ENCODE measurements at regions not wholly inside any gene's neighbourhood (a gene's known extent, or its start where the extent isn't known, plus 50 kb on each side); places are given as distances from the start of the nearest gene placed in this dataset.

DNA sequence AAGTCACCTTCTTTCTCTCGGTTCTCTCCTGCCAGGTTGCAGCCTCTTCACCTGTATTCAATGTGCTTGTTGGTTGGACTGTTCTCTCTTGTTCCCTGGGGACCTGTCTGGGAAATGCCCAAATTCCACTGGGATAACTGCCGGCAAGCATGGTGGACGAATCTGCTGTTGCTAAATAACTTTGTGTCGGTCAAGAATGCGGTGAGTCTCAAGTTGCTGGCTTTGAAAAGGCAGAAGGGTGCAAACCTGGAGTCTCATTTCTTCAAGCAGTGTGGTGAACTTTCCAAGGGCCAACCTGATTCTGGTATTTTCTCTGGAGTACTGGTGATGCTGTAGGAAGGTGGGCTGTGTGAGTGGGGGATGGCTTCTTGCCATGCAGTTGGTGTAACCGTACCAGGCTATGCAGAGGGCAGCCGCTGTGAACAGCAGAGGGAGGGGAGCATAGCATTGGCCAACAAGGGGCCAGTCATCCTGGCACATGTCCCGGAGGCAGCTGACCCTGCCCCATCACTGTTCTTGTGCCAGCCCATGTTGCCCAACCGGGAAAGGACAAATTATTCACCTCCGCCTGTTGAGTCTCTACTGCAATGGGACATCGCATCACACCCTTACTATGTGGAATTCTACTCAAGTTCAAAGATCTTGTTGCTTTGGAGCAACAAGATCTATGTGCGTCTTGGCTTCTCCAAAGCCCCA is 88.1 kb upstream of the SEC11C start:
- Mint-ChIP-seq H3K9me3 (no peaks in the 10 kb centered on the region), H3K4me1 (ENCODE audit: low read depth) (no peaks in the 10 kb centered on the region), H3K36me3 (ENCODE audit: low read depth) (no peaks in the 10 kb centered on the region), H3K4me3 (ENCODE audit: low read depth) (no peak overlapping the region), H3K27me3 (ENCODE audit: low read depth) (no peaks in the 10 kb centered on the region), H3K27ac (no peak overlapping the region)
- intact Hi-C loops (cut with micrococcal nuclease), result no loop called here
- no peak for DNase-seq (ENCODE audit: low spot score)

DNA sequence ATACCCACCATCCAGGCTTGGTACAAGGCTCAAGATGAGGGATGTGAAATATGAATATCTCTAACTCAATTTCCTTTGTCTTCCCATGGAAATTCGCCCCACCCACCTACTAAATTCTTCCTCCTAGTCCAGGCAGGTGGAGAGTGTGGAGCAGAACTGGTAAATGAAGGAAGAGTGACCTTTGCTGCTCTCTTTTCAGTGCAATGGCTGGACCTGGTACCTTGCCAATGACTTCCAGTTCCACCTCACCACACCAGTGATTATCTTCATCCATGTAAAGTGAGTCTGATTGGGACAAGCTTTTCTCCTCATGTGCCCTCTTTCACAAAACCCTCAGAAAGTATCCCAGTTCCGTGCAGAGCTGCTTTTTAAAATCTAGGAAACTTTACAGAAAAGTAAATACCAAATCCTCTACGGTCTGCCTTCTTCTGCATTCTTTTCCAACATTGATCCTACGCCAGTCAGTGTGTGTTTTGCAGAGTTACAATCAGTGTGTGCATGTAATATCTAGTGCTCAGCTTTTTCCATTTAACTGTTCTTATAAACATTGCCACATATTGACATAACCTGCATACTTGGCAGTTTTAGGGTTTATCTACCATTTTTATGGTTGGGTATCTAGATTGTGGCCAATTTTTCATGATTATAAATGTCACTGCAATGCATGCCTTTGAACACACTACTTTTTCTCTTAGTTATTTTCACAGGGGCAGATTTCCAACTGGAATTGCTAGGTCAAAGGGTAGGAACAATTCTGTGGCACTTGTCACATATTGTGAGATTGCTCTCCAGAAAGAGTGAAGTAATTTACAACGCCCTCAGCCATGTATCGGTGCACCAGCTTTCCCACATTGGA is 86.5 kb upstream of the SEC11C start:
- no peak for DNase-seq (ENCODE audit: low spot score)
- H3K36me3 Mint-ChIP-seq (ENCODE audit: low read depth), result no peaks in the 10 kb centered on the region
- H3K4me3 Mint-ChIP-seq (ENCODE audit: low read depth), result no peak overlapping the region
- intact Hi-C loops (cut with micrococcal nuclease), result no loop called here
- H3K27ac Mint-ChIP-seq, result no peak overlapping the region
- no peaks in the 10 kb centered on the region for H3K27me3 Mint-ChIP-seq (ENCODE audit: low read depth)
- H3K9me3 Mint-ChIP-seq, result no peaks in the 10 kb centered on the region
- H3K4me1 Mint-ChIP-seq (ENCODE audit: low read depth), result no peaks in the 10 kb centered on the region

DNA sequence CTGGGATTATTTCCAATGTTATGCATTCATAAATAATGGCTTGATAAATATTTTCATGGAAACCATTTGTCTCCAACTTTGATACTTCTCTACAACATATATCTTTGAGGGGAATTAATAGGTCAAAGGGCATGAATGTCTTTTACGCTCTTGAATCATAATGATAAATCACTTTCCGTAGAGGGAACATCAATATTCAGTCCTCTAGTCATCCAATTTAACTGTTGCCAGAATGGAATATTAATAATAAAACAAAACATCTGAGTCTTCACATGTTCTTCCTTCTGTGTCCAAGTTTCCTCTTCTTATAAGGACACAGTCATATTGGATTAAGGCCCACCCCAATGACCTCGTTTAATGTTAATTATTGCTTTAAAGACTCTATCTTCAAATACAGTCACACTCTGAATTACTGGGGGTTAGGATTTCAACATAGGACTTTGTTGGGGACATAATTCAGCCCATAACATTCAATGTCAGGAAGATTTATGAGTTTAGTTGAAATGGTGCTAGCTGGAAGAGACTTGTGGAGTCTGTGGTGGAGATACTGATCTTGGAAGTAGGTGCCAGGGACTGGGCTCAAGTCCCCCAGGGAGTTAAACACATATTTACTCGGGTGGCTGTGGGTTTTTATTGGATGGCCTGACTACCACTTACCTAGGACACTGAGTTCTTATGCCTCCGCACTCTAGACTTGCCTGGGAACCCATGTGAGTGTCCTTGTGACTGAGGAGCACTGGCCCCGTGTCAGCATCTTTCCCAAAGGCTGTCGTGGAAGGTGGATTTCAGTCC is 85.0 kb upstream of the SEC11C start:
- intact Hi-C loops (cut with micrococcal nuclease), result no loop called here
- no peak overlapping the region for H3K27ac Mint-ChIP-seq
- no peak for DNase-seq (ENCODE audit: low spot score)

DNA sequence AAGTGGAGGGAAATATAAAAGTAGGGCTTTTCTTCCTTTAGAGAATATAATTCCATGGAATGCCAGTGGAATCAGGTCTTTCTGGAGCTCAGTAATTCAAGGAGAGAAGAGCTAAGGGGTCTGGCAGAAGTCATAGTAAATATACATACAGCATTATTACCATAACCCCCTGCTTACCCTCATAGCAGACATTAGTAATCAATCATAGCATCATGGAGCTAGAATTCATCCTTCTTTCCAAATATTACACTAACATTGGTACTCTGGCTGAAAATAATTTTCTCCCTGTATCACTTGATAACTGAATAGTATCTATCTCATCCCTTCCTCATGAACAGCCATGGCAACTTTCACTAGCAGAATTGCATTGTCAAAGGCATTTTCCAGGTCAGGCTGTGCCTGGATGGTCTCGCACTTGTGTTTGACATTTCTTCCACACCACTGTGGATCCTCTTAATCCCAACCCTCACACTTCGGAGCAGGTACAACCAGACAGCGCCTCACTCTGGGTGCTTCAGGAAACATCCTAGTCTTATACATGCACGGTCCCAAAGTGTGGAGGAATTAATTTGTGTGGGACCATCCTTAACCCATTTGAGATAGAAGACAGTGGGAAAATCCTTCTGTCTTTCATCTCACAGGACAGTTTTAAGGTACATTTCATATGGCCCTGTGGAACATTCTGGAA is 84.2 kb upstream of the SEC11C start:
- intact Hi-C loops (cut with micrococcal nuclease), result no loop called here
- no peak overlapping the region for H3K4me3 Mint-ChIP-seq (ENCODE audit: low read depth)

More for the DNA sequence above, 85.0 kb upstream of the SEC11C start:
- Mint-ChIP-seq H3K9me3 (no peaks in the 10 kb centered on the region), H3K36me3 (ENCODE audit: low read depth) (no peaks in the 10 kb centered on the region), H3K4me3 (ENCODE audit: low read depth) (no peak overlapping the region), H3K27me3 (ENCODE audit: low read depth) (no peaks in the 10 kb centered on the region), H3K4me1 (ENCODE audit: low read depth) (no peaks in the 10 kb centered on the region)

DNA sequence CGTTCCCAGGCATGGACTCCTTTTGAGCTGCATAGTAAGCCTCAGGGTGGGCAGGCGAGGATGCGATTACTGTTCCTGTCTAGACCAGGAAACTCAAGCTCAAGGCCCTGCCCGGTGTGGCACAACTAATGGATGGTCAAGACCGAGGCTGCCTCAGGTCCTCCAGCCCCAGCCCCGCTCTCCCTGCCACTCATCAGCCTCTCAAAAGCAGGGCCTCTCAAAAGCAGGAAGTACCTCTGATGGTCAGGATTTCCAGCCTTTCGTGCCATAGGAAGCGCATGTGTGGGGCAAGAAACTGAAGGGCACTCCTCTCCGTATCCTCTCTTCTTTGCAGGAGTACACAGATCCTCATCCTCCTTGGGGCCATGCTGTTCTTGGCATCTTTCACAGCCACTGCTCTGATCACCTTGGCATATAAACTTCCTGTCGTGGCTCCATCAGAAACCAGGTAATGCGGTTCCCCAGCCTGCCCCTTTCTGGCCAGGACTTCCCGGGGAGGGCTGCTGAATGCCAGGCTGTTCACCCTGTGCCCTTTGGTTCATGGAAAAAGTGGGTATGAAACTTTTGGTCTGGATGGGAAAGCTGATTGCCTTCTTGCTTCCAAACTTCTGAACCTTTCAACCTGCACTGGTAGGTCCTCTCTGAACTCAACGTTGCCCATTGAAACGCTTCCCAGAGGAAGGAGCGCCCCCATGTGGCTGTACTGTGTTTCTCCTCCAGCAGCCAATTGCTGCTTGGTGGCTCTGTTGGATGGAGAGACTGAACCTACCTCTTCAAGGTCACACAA is 82.8 kb upstream of the SEC11C start:
- Mint-ChIP-seq H3K27me3 (ENCODE audit: low read depth) (no peaks in the 10 kb centered on the region), H3K9me3 (no peaks in the 10 kb centered on the region), H3K27ac (no peak overlapping the region), H3K4me3 (ENCODE audit: low read depth) (no peak overlapping the region), H3K4me1 (ENCODE audit: low read depth) (no peaks in the 10 kb centered on the region), H3K36me3 (ENCODE audit: low read depth) (no peaks in the 10 kb centered on the region)
- DNase-seq (ENCODE audit: low spot score), result peak; percentile 40
- intact Hi-C loops (cut with micrococcal nuclease), result loop anchor here (1.0 kb wide), 1 partner anchor 276 kb away; no protein-coding TSS in a partner anchor

More for the DNA sequence above, 84.2 kb upstream of the SEC11C start:
- Mint-ChIP-seq H3K27ac (no peak overlapping the region), H3K27me3 (ENCODE audit: low read depth) (no peaks in the 10 kb centered on the region), H3K36me3 (ENCODE audit: low read depth) (no peaks in the 10 kb centered on the region), H3K9me3 (no peaks in the 10 kb centered on the region), H3K4me1 (ENCODE audit: low read depth) (no peaks in the 10 kb centered on the region)
- no peak for DNase-seq (ENCODE audit: low spot score)

DNA sequence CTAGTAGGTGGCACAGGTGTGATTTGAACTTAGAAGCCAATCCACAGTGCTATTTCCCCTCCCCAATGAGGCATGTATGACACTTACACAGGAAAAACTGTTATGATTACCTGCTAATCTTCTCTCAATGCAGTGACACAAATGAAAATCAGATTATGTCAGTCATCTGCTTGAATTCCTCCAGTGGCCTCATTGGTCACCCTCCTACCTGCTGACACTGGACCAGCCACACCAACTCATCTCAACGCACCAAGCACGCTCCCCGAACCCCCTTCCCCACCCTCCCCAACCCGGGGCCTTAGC is 82.2 kb upstream of the SEC11C start:
- Mint-ChIP-seq H3K27ac (no peak overlapping the region), H3K27me3 (ENCODE audit: low read depth) (no peaks in the 10 kb centered on the region), H3K36me3 (ENCODE audit: low read depth) (no peaks in the 10 kb centered on the region), H3K9me3 (no peaks in the 10 kb centered on the region), H3K4me3 (ENCODE audit: low read depth) (no peak overlapping the region), H3K4me1 (ENCODE audit: low read depth) (no peaks in the 10 kb centered on the region)
- no peak for DNase-seq (ENCODE audit: low spot score)
- intact Hi-C loops (cut with micrococcal nuclease), result loop anchor here (1.0 kb wide), 1 partner anchor 276 kb away; no protein-coding TSS in a partner anchor

DNA sequence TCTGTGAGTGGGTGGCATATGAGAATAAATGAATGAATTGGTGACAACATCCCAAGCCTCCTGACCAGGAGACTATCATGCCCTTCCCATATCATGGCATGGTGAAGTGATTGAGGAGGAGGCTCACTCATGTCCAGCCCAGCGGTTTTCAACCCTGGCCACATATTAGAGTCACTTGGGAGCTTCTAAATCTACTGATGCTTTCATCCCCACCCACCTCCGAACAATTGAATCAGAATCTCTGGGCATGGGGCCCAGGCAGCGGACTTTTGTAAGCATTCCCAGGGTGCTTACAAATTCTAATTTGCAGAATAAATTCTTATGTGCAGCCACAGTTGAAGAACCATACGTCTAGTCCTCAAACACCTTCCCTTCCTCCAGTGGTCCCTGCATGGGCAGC is 81.7 kb upstream of the SEC11C start:
- no peak overlapping the region for H3K27ac Mint-ChIP-seq
- no peak overlapping the region for H3K4me3 Mint-ChIP-seq (ENCODE audit: low read depth)
- H3K9me3 Mint-ChIP-seq, result no peaks in the 10 kb centered on the region
- no peaks in the 10 kb centered on the region for H3K27me3 Mint-ChIP-seq (ENCODE audit: low read depth)
- intact Hi-C loops (cut with micrococcal nuclease), result loop anchor here (1.0 kb wide), 1 partner anchor 277 kb away; no protein-coding TSS in a partner anchor
- H3K36me3 Mint-ChIP-seq (ENCODE audit: low read depth), result no peaks in the 10 kb centered on the region
- no peaks in the 10 kb centered on the region for H3K4me1 Mint-ChIP-seq (ENCODE audit: low read depth)
- DNase-seq (ENCODE audit: low spot score), result no peak

DNA sequence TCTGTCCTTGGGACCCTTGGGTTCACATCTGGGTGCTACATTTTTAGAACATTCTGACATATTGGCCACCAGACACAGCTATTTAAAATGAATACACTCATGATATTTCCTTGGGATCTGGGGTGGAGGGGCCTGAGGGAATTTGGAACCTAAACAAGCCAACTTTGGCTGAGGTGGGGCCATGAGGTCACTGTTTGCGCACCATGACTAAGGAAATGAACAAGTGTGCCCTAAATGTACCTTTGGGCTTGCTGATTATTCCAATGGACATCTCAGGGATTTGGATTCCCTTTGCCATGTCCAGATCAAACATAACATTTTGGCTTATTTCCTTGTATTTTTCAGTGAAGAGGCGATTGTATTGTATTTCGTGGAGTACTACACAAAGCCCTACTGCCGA is 80.5 kb upstream of the SEC11C start:
- Mint-ChIP-seq H3K27ac (no peak overlapping the region), H3K27me3 (ENCODE audit: low read depth) (peaks cover 3% of the 10 kb centered on the region), H3K36me3 (ENCODE audit: low read depth) (no peaks in the 10 kb centered on the region), H3K4me1 (ENCODE audit: low read depth) (no peaks in the 10 kb centered on the region), H3K4me3 (ENCODE audit: low read depth) (no peak overlapping the region), H3K9me3 (no peaks in the 10 kb centered on the region)
- intact Hi-C loops (cut with micrococcal nuclease), result no loop called here
- DNase-seq (ENCODE audit: low spot score), result no peak

DNA sequence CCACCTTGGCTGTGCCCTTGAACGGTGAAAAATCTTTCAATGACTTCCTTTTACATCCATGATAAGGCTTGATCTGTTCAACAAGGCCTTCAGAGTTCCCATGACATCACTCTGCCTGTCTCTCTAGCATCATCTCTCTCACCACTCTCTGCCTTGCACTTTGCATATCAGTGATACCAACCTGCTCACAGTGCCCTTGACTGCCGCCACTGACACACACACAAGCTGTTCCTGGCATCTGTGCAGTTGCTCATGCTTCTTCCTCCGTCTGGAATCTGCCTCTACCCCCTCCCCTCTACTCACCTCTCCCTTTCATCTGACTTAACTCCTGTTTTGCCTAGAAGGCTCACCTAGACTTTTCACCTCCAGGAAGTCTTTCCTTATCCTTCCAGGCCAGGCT is 79.1 kb upstream of the SEC11C start:
- H3K9me3 Mint-ChIP-seq, result no peaks in the 10 kb centered on the region
- H3K4me3 Mint-ChIP-seq (ENCODE audit: low read depth), result no peak overlapping the region

DNA sequence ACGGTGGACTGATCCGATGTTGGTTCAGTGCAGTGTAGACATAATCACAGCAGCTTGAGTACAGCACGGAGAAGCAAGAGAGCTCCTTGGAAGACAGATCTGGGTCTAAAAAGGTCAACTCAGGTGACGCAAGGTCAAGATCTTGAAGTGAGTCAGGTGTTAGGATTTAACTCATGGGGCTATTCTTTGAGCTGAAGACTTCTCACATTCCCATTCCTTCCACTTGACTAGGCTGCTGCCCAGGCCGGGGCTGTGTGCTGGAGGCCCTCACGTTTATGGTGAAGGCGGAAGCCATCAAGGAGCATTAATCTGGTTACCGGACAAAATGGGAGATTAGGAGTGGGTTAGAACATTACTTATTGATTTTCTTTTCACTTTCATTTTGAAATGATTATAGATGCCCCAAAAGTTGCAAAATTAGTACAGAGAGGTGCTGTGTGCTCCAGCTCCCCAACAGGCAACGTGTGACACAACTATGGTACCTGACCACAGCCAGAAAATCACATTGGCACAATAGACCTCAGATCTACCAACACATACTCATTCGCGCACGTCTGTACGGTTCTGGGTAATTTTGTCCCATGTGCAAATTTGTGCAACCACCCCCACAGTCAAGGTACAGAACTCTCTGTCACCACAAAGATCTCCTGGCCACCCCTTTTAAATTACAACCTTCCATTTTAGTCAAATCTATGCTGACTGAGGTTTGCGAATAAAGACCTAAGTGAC is 77.6 kb upstream of the SEC11C start:
- DNase-seq (ENCODE audit: low spot score), result no peak
- no peaks in the 10 kb centered on the region for H3K9me3 Mint-ChIP-seq
- H3K36me3 Mint-ChIP-seq (ENCODE audit: low read depth), result no peaks in the 10 kb centered on the region
- intact Hi-C loops (cut with micrococcal nuclease), result loop anchor here (10.0 kb wide), 1 partner anchor 537 kb away; no protein-coding TSS in a partner anchor
- no peaks in the 10 kb centered on the region for H3K4me1 Mint-ChIP-seq (ENCODE audit: low read depth)
- H3K27ac Mint-ChIP-seq, result no peak overlapping the region
- H3K4me3 Mint-ChIP-seq (ENCODE audit: low read depth), result no peak overlapping the region
- peaks cover 8% of the 10 kb centered on the region for H3K27me3 Mint-ChIP-seq (ENCODE audit: low read depth)

More for the DNA sequence above, 79.1 kb upstream of the SEC11C start:
- intact Hi-C loops (cut with micrococcal nuclease), result loop anchor here (10.0 kb wide), 1 partner anchor 536 kb away; no protein-coding TSS in a partner anchor
- no peak for DNase-seq (ENCODE audit: low spot score)
- H3K4me1 Mint-ChIP-seq (ENCODE audit: low read depth), result no peaks in the 10 kb centered on the region
- no peak overlapping the region for H3K27ac Mint-ChIP-seq
- peaks cover 3% of the 10 kb centered on the region for H3K27me3 Mint-ChIP-seq (ENCODE audit: low read depth)
- H3K36me3 Mint-ChIP-seq (ENCODE audit: low read depth), result no peaks in the 10 kb centered on the region

DNA sequence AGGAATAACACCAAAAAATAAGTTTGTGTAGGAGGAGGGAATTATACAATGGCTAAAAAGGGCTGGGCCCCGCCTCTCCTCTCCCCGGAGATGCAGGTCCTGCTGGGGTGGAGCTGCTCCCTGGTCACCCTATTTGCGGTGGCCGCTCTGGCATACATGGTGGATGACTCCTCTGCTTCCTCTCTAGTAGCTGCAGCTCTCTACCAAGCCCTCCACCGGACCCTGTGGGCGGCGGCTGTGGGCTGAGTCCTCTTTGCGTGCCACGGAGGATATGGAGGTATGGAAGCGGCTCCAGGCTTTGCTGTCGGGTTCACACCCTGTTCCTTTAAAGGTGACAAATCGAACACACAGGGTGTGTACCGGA is 77.1 kb upstream of the SEC11C start:
- Mint-ChIP-seq H3K36me3 (ENCODE audit: low read depth) (no peaks in the 10 kb centered on the region), H3K4me1 (ENCODE audit: low read depth) (no peaks in the 10 kb centered on the region), H3K27ac (no peak overlapping the region), H3K4me3 (ENCODE audit: low read depth) (no peak overlapping the region), H3K9me3 (no peaks in the 10 kb centered on the region), H3K27me3 (ENCODE audit: low read depth) (peaks cover 8% of the 10 kb centered on the region)
- intact Hi-C loops (cut with micrococcal nuclease), result loop anchor here (10.0 kb wide), 1 partner anchor 538 kb away; no protein-coding TSS in a partner anchor
- no peak for DNase-seq (ENCODE audit: low spot score)

Data from activated T-helper 2 cell treated with anti-CD3 and anti-CD28 coated beads, Interferon-gamma antibody, Interleukin-2, Interleukin-4, amounts not matched to agents 10 μg/mL and 5 μg/mL and 100 μg/mL, durations not matched to agents 14 hours and 24 hours and 36 hours (primary cell).